ENCODE measurements at regions not wholly inside any gene's neighbourhood (a gene's known extent, or its start where the extent isn't known, plus 50 kb on each side); places are given as distances from the start of the nearest gene placed in this dataset.
"Not testable (repeated sequence)": the region's sequence is repeated elsewhere in the genome, so short reads cannot be mapped to it uniquely, and the experiment has no call there.

DNA sequence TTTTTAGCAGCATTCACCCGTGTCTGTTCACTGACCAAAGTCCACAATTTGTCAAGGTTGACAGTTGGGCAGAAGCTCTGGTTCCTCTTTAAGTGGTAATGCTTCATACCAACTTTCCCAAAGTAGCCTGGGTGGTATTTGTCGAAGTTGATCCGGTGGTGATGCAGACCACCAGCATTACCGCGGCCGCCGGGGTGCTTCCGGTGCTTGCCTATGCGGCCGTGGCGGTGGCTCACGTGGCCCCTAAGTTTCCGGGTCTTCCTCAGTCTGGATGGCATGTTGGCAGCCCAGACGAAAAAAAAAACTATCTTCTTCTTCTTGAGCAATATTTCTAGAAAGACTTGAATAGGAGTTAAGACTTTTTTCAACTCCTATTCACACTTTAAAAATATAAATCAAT, 151.4 kb upstream of the RGS17 start:
- TF ChIP-seq, protein P1, sequence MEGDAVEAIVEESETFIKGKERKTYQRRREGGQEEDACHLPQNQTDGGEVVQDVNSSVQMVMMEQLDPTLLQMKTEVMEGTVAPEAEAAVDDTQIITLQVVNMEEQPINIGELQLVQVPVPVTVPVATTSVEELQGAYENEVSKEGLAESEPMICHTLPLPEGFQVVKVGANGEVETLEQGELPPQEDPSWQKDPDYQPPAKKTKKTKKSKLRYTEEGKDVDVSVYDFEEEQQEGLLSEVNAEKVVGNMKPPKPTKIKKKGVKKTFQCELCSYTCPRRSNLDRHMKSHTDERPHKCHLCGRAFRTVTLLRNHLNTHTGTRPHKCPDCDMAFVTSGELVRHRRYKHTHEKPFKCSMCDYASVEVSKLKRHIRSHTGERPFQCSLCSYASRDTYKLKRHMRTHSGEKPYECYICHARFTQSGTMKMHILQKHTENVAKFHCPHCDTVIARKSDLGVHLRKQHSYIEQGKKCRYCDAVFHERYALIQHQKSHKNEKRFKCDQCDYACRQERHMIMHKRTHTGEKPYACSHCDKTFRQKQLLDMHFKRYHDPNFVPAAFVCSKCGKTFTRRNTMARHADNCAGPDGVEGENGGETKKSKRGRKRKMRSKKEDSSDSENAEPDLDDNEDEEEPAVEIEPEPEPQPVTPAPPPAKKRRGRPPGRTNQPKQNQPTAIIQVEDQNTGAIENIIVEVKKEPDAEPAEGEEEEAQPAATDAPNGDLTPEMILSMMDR (IDR thresholded peaks at IDR 0.05): not testable (repeated sequence)
- not testable (repeated sequence) for TF ChIP-seq ZFX (IDR thresholded peaks at IDR 0.05; ENCODE audit: borderline replicate concordance)
